SK-N-SH (cell line): ENCODE measurements at regions not wholly inside any gene's neighbourhood (a gene's known extent, or its start where the extent isn't known, plus 50 kb on each side); places are given as distances from the start of the nearest gene placed in this dataset.
A peak's percentile ranks its signal among the peaks of the same experiment; 100 is the strongest.
"Not testable (repeated sequence)": the region's sequence is repeated elsewhere in the genome, so short reads cannot be mapped to it uniquely, and the experiment has no call there.

Experiments
- POLR2AphosphoS5 ChIP-seq: IDR thresholded peaks from 2 replicates; pipeline ENCODE4 v1.6.1; 2012; ENCODE audit warnings: low read depth, low read length
- YY1 ChIP-seq: IDR thresholded peaks from 2 replicates; pipeline ENCODE4 v1.4.0; 2012; ENCODE audit warnings: low read depth, mild to moderate bottlenecking
- TF ChIP-seq, protein P1 (sequence below): fragments of 200-600 bp; sonication (generic); IDR thresholded peaks from 2 replicates; pipeline ENCODE4 v1.6.1; 2017; ENCODE audit warnings: antibody characterized with exemption, mild to moderate bottlenecking, moderate library complexity
- TF ChIP-seq, protein P2 (sequence below): IDR thresholded peaks from 2 replicates; pipeline ENCODE4 v1.4.0; 2012; ENCODE audit warnings: low read depth

DNA sequence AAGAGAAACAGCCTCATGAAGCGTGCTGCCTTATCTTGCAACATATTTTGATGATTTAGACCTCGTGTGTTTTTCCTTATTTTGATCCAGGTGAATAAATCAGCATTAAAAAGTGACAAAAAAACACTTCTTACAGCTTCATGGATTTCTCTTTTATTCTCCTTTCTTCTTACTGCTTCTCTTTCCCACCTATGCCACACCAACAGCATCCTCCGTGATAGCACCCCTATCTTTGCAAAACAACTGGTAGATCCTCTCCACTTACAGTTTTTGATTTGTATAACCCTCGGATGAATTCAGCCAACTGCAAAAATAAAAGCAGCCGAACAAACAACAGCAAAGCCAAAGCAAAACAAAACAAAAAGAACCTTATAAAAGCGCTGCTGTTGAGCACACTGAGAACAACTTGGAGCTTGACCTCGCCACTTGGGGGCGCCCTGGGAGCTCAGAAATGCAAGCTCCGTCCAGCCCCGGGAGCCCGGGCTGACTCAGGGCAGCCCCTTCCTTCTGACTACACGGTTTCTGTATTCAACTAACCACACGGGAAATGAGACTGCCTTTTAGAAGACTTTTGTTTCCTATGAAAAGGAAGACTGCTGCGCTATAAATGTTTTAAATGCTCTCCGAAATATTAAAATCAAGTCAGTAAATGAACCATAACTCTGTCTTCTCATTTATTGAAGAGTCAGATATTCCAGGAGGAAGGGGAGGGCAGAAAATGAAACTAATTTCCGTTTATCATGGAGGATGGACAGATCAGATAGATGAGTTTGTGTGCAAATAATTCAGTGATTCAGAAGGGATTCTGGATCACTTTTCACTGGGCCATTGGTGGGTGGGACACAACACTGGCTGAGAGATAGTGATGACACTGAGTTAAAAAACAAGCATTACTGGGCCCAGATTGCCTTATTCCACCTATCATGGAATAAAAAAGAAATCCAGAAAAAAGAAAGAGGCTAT, 186.8 kb downstream of the ATP6V0E2 start:
- TF ChIP-seq, protein P1, sequence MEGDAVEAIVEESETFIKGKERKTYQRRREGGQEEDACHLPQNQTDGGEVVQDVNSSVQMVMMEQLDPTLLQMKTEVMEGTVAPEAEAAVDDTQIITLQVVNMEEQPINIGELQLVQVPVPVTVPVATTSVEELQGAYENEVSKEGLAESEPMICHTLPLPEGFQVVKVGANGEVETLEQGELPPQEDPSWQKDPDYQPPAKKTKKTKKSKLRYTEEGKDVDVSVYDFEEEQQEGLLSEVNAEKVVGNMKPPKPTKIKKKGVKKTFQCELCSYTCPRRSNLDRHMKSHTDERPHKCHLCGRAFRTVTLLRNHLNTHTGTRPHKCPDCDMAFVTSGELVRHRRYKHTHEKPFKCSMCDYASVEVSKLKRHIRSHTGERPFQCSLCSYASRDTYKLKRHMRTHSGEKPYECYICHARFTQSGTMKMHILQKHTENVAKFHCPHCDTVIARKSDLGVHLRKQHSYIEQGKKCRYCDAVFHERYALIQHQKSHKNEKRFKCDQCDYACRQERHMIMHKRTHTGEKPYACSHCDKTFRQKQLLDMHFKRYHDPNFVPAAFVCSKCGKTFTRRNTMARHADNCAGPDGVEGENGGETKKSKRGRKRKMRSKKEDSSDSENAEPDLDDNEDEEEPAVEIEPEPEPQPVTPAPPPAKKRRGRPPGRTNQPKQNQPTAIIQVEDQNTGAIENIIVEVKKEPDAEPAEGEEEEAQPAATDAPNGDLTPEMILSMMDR: peak; percentile 26; the same call in 1 of the 2 replicates
- not testable (repeated sequence) for TF ChIP-seq POLR2AphosphoS5, YY1
- TF ChIP-seq, protein P2, sequence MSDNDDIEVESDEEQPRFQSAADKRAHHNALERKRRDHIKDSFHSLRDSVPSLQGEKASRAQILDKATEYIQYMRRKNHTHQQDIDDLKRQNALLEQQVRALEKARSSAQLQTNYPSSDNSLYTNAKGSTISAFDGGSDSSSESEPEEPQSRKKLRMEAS: not testable (repeated sequence)
